IPS-15b (cell line): ENCODE measurements at regions not wholly inside any gene's neighbourhood (a gene's known extent, or its start where the extent isn't known, plus 50 kb on each side); places are given as distances from the start of the nearest gene placed in this dataset.

ENCODE experiments used
- H3K27me3 ChIP-seq: one replicate; pipeline ENCODE4 v1.6.1; 2013; ENCODE audit warnings: low read length; ENCODE audit not compliant: control insufficient read depth, insufficient read depth
- H3K36me3 ChIP-seq: one replicate; pipeline ENCODE4 v1.6.1; 2013; ENCODE audit warnings: low read length; ENCODE audit not compliant: control insufficient read depth, insufficient read depth
- H3K4me1 ChIP-seq: one replicate; pipeline ENCODE4 v1.6.1; 2013; ENCODE audit warnings: mild to moderate bottlenecking, low read length; ENCODE audit not compliant: control insufficient read depth, insufficient read depth
- H3K4me3 ChIP-seq: one replicate; pipeline ENCODE4 v1.5.1; 2013; ENCODE audit warnings: low read depth, low read length
- H3K9ac ChIP-seq: one replicate; pipeline ENCODE4 v1.6.1; 2013; ENCODE audit warnings: low read depth, mild to moderate bottlenecking, low read length
- H3K9me3 ChIP-seq: one replicate; pipeline ENCODE4 v1.6.1; 2013; ENCODE audit warnings: mild to moderate bottlenecking, low read length; ENCODE audit not compliant: control insufficient read depth, insufficient read depth

DNA sequence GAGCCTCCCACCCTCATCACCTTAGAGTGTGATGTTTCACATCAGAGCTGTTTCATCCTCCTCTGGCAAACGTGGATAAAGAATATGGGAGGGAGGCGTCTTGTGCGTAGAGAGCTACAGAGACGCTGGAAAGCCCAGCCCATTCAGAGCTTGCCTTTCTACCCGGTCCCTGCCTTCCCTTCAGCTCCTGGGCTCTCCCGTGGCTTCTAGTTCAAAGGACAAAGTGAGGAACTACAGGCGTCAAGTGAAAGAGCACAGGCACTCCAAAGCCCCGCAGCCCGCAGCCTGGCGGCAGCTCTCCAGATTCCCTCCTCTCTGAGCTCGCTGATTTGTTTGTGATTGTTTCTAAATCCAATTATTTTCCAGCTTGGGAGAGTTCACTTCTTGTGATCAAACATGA, 197.1 kb upstream of the IGF1R start:
- H3K9ac ChIP-seq: no peak overlapping the region

DNA sequence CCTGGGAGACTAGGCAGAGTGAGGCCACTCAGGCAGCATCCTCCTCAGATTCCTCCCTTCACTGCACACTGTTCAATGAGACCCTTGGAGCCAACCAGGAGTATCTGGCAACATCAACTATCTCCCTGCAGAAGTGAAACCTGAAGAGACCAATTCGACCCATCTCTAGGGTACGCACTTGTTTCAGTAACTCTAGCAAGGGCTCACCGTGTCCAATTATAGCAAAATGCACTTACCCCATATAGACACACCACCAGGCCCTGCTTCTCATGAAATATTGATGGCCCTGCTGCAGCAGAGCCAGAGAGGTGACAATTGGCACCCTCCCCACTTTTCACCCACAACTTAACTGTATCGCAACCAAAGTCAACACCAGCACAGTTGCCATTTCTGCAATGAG, 196.1 kb upstream of the IGF1R start:
- H3K9ac ChIP-seq: no peak overlapping the region
- no peaks in the 10 kb centered on the region for H3K36me3 ChIP-seq
- H3K9me3 ChIP-seq: no peaks in the 10 kb centered on the region
- no peaks in the 10 kb centered on the region for H3K4me1 ChIP-seq
- no peak overlapping the region for H3K4me3 ChIP-seq
- peaks cover 3% of the 10 kb centered on the region for H3K27me3 ChIP-seq

More for the DNA sequence above, 197.1 kb upstream of the IGF1R start:
- H3K27me3 ChIP-seq: peaks cover 3% of the 10 kb centered on the region
- H3K9me3 ChIP-seq: no peaks in the 10 kb centered on the region
- no peaks in the 10 kb centered on the region for H3K4me1 ChIP-seq
- no peaks in the 10 kb centered on the region for H3K36me3 ChIP-seq
- H3K4me3 ChIP-seq: no peak overlapping the region

DNA sequence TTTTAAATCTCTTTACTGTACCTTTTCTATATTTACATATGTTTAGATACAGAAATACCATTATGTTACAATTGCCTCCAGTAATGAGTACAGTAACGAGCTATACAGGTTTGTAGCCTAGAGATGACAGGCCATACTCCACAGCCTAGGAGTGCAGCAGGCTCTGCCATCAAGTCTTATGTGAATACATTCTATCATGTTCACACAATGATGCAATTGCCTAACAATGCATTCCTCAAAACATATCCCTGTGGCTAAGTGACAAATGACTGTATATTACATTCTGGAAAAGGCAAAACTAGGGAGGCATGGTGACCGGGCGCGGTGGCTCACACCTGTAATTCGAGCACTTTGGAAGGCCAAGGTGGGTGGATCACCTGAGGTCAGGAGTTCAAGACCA, 192.4 kb upstream of the IGF1R start:
- Histone ChIP-seq H3K9me3 (no peaks in the 10 kb centered on the region), H3K27me3 (peaks cover 2% of the 10 kb centered on the region), H3K36me3 (no peaks in the 10 kb centered on the region), H3K9ac (no peak overlapping the region), H3K4me3 (no peak overlapping the region), H3K4me1 (no peaks in the 10 kb centered on the region)

DNA sequence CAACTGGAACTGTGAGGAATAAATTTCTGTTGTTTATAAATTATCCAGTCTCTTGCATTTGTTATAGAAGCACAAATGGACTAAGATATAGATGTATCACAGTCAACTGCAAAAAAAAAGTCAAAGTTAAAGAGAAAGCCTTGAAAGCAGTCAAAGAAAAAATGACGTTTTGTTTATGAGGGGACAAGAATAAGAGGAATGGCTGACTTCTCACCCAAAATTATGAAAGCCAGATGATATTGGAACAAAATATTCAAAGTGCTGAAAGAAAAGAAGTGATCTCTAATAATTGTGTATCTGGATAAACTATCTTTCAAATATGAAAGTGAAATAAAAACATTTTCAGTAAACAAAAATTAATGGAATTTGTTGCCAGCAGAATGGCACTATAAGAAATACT, 171.8 kb upstream of the IGF1R start:
- Histone ChIP-seq H3K4me3 (no peak overlapping the region), H3K9ac (no peak overlapping the region), H3K4me1 (no peaks in the 10 kb centered on the region), H3K9me3 (peaks cover 4% of the 10 kb centered on the region), H3K36me3 (no peaks in the 10 kb centered on the region), H3K27me3 (no peaks in the 10 kb centered on the region)

DNA sequence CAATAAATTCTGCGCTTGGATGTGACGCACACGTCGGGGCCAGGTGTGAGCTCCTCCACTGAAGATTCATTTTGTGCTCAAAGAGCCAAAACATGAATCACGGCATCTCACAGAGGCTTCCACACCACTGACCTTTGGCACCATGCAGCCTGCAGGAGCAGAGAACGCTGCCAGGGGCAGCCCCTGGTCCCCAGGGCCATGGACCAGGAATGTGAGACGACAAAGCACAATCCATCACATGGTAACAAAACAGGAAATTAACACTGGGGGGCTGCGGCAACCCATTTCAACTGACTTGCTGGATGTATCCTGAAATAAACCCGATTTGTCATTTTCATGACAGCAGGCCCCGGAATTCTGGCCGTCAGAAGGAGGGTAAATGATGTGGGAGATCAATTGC, 167.5 kb upstream of the IGF1R start:
- H3K9ac ChIP-seq: no peak overlapping the region
- H3K4me1 ChIP-seq: no peaks in the 10 kb centered on the region
- no peaks in the 10 kb centered on the region for H3K27me3 ChIP-seq
- peaks cover 4% of the 10 kb centered on the region for H3K9me3 ChIP-seq
- H3K4me3 ChIP-seq: no peak overlapping the region
- no peaks in the 10 kb centered on the region for H3K36me3 ChIP-seq

DNA sequence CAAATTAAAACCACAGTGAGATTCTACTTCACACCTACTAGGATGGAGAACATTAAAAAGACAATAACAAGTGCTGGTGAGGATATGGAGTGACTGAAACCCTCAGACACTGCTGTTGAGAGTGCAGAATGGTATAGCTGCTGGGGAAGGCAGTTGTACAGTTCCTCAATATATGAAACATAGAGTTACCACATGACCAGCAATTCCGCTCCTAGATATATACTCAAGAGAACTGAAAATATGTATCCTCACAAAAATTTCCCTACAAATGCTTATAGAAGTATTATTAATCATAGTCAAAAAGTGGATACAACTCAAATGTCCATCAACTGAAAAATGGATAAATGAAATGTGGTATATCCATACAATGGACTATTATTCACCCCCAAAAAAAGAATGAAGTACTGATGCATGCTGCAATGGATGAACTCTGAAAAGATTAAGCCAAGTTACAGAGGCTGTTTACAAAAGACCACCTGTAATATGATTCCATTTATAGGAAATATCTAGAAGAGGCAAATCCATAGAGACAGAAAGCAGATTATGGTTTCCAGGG, 164.7 kb upstream of the IGF1R start:
- Histone ChIP-seq H3K4me1 (no peaks in the 10 kb centered on the region), H3K4me3 (no peak overlapping the region), H3K9ac (no peak overlapping the region), H3K36me3 (no peaks in the 10 kb centered on the region), H3K9me3 (peaks cover 4% of the 10 kb centered on the region), H3K27me3 (no peaks in the 10 kb centered on the region)

DNA sequence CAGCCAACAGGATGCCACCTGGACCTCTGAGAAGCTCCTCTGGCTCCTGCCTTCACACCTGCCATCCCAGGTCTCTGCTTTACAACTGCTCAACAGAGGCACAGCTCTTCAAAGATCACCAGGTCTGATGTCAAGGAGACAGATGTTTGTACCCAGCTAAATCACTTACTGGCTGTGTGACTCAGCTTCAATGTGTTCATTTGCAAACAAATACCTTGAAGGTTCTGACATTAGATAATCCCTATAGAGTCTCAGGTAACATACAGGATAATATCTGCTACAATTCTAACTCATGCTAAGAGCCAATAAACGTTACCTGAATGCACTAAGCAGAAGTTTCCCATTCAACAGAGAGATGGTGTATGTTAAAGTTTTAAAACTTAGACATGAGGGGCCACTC, 163.4 kb upstream of the IGF1R start:
- no peaks in the 10 kb centered on the region for H3K36me3 ChIP-seq
- no peak overlapping the region for H3K4me3 ChIP-seq
- no peak overlapping the region for H3K9ac ChIP-seq
- H3K4me1 ChIP-seq: no peaks in the 10 kb centered on the region
- no peaks in the 10 kb centered on the region for H3K27me3 ChIP-seq
- no peaks in the 10 kb centered on the region for H3K9me3 ChIP-seq

DNA sequence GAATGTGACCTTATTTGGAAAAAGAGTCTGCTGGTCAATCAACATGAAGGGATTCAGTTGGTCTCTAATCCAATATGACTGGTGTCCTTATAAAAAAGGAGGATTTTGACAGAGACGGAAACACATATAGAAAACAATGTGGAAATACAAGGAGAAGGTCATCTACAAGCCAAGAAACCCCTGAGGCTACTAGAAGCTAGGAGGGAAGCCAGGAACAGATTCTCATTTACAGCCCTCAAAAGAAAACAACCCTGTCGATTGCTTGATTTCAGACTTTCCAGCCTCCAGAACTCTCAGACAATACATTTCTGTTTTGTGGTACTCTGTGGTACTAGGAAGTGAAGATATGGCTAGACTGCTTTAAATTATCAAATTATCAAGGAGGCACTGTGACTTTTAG, 162.9 kb upstream of the IGF1R start:
- Histone ChIP-seq H3K9me3 (no peaks in the 10 kb centered on the region), H3K4me3 (no peak overlapping the region), H3K4me1 (no peaks in the 10 kb centered on the region), H3K27me3 (no peaks in the 10 kb centered on the region), H3K9ac (no peak overlapping the region), H3K36me3 (no peaks in the 10 kb centered on the region)

DNA sequence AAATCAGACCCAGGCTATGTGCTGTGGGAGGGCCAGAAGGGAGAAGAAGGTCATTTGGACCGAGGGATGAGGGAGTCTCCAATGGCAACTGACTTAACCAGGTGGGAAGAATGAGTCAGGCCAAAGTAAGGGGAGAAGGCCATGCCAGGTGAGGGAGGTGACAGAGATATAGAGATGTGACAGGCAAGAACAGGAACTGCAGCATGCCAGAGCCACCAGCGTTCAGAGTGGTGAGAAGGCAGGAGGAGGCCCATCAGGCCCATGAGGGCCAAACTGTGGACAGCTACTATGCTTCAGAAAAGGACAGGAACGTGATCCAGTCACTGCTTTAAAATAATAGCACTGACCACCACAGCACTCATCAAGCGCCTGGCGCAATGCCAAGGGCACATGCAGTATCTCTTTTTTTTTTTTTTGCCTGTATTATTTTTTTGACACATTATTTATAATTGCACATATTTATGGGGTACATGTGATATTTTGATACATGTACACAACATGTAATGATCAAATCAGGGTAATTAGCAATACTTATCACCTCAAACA, 154.3 kb upstream of the IGF1R start:
- Histone ChIP-seq H3K9me3 (peaks cover 13% of the 10 kb centered on the region), H3K4me3 (no peak overlapping the region), H3K27me3 (no peaks in the 10 kb centered on the region)

DNA sequence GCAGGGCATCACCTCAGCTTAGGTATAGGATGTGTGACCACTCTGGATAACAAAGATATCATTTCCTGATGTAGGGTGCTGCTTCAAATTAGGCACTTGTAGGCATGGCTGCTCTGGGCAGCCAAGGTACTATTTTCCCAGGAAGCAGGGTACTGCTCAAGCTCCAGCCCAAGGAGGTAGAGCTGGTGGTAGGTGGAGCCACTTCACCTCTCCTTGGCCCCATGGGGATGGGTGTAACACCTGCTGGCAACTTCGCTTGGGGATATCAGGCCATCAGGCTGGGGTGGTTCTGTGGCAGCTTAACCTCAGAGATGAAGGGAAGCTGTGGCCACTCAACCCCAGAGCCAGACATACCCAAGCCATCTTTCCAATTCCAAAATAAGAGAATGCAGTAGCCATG, 147.1 kb upstream of the IGF1R start:
- peaks cover 3% of the 10 kb centered on the region for H3K9me3 ChIP-seq
- H3K27me3 ChIP-seq: no peaks in the 10 kb centered on the region
- H3K9ac ChIP-seq: no peak overlapping the region
- H3K36me3 ChIP-seq: no peaks in the 10 kb centered on the region
- H3K4me1 ChIP-seq: no peaks in the 10 kb centered on the region
- H3K4me3 ChIP-seq: no peak overlapping the region

More for the DNA sequence above, 154.3 kb upstream of the IGF1R start:
- Histone ChIP-seq H3K36me3 (no peaks in the 10 kb centered on the region), H3K4me1 (no peaks in the 10 kb centered on the region), H3K9ac (no peak overlapping the region)

DNA sequence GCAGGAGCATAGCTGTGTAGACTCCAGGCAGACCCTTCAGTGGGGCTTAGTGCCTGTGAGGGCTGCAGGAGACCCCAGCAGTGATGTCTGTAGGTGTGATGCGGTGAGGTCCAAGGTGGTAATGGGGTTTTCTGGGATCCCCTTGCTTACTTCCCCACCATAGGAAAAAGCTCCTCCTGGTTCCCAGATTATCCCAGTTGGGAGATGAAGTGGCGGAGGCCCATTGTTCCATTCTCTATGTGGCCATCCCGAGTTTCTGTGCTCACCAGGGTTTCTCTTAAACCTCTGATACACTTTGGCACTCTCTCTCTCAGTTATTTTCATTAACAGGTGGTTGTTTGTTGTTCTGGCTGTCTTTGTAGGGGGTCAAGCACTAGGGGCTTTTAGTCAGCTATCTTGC, 146.7 kb upstream of the IGF1R start:
- Histone ChIP-seq H3K36me3 (no peaks in the 10 kb centered on the region), H3K4me1 (no peaks in the 10 kb centered on the region), H3K27me3 (no peaks in the 10 kb centered on the region)

DNA sequence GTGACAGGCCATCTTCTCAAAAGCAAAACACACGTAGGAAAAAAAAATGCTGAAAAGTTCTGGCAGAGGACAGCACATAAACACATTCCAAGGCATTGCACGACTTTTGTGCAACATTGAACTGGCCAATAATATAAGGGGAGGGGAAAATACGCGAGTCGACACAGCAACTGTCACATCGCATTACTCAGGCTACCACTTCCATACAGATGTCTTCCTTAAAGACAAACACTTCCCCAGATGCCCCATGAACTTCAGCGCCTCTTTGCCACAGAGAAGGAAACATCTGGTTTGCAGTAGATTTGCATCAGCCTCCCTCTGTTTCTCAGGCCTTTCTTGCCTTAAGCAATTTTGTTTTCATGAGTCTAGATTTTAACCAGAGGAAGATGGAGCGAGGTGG, 144.4 kb upstream of the IGF1R start:
- no peaks in the 10 kb centered on the region for H3K9me3 ChIP-seq
- no peak overlapping the region for H3K4me3 ChIP-seq
- H3K36me3 ChIP-seq: no peaks in the 10 kb centered on the region
- H3K9ac ChIP-seq: no peak overlapping the region
- H3K27me3 ChIP-seq: no peaks in the 10 kb centered on the region
- no peaks in the 10 kb centered on the region for H3K4me1 ChIP-seq

More for the DNA sequence above, 146.7 kb upstream of the IGF1R start:
- H3K4me3 ChIP-seq: no peak overlapping the region
- H3K9ac ChIP-seq: no peak overlapping the region
- no peaks in the 10 kb centered on the region for H3K9me3 ChIP-seq
